22Rv1 (cell line): ENCODE measurements at regions not wholly inside any gene's neighbourhood (a gene's known extent, or its start where the extent isn't known, plus 50 kb on each side); places are given as distances from the start of the nearest gene placed in this dataset.

Experiments used
- ZFX ChIP-seq: fragments of 450-650 bp; IDR thresholded peaks from 2 replicates; pipeline ENCODE4 v1.6.1; 2017; ENCODE audit warnings: antibody characterized with exemption, borderline replicate concordance
- TF ChIP-seq, protein P1 (sequence below): fragments of 450-650 bp; IDR thresholded peaks from 2 replicates; pipeline ENCODE4 v1.5.1; 2017; ENCODE audit warnings: mild to moderate bottlenecking

DNA sequence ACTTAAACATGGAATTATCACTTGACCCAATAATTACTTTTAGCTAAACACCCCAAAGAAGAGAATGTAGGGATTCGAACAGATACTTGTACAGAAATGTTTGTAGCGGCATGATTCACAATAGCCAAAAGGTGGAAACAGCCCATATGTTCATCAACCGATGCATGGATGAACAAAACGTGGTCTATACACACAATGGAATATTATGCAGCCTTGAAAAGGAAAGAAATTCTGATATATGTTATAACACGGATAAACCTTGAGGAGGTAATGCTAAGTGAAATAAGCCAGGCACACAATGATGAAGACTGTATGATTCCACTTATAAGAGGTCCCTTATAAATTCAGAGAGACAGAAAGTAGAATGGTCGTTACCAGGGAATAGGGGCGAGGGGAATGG, 659.4 kb downstream of the MED13L start:
- TF ChIP-seq, protein P1, sequence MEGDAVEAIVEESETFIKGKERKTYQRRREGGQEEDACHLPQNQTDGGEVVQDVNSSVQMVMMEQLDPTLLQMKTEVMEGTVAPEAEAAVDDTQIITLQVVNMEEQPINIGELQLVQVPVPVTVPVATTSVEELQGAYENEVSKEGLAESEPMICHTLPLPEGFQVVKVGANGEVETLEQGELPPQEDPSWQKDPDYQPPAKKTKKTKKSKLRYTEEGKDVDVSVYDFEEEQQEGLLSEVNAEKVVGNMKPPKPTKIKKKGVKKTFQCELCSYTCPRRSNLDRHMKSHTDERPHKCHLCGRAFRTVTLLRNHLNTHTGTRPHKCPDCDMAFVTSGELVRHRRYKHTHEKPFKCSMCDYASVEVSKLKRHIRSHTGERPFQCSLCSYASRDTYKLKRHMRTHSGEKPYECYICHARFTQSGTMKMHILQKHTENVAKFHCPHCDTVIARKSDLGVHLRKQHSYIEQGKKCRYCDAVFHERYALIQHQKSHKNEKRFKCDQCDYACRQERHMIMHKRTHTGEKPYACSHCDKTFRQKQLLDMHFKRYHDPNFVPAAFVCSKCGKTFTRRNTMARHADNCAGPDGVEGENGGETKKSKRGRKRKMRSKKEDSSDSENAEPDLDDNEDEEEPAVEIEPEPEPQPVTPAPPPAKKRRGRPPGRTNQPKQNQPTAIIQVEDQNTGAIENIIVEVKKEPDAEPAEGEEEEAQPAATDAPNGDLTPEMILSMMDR = no peak
- no peak for TF ChIP-seq ZFX
